Body of pancreas (tissue), 4 donors: ENCODE measurements at regions not wholly inside any gene's neighbourhood (a gene's known extent, or its start where the extent isn't known, plus 50 kb on each side); places are given as distances from the start of the nearest gene placed in this dataset.

ENCODE experiments used
- CTCF ChIP-seq, 7 experiments: fragments of 450-650 bp in 4 of 7; fragments of 200-600 bp in 3 of 7; sonication (generic) in 3 of 7; IDR thresholded peaks; one replicate each; pipeline ENCODE4 v1.5.1; 2016 to 2019; ENCODE audit warnings: antibody characterized with exemption in 7 of 7
- POLR2A ChIP-seq, 3 donors: fragments of 450-650 bp; IDR thresholded peaks; one replicate each; pipeline ENCODE4 v1.6.1; 2016; ENCODE audit warnings: antibody characterized with exemption in 3 of 3, mild to moderate bottlenecking in 2 of 3

GRCh38 chr12:73906757-73907156 lies 630.9 kb upstream of the ATXN7L3B start:
- TF ChIP-seq CTCF (IDR thresholded peaks at IDR 0.05) (no peak), POLR2A (IDR thresholded peaks at IDR 0.05) (no peak)
